CD4-positive, alpha-beta memory T cell (primary cell): ENCODE measurements at regions not wholly inside any gene's neighbourhood (a gene's known extent, or its start where the extent isn't known, plus 50 kb on each side); places are given as distances from the start of the nearest gene placed in this dataset.

Source experiments
- CTCF ChIA-PET: fragments of 350-600 bp; sonication (Branson Sonifier 250); formaldehyde crosslinking; loops from one replicate; lab custom pipeline; 2021; ENCODE audit warnings: inconsistent platforms; ENCODE audit not compliant: partially characterized antibody; lab: Charles Lee
- POLR2A ChIA-PET: fragments of 350-600 bp; sonication (Branson Sonifier 250); formaldehyde crosslinking; loops from one replicate; lab custom pipeline; 2021; ENCODE audit not compliant: partially characterized antibody; lab: Charles Lee
- DNase-seq, 5 donors: peaks; one replicate each; pipeline versions ENCODE4 v3.0.0 to v3.0.0-alpha.2; 2020 to 2022; ENCODE audit warnings: mixed read lengths in 1 of 5
- H3K27ac ChIP-seq: one replicate; pipeline ENCODE4 v1.7.0; 2013; ENCODE audit warnings: low read depth, low read length
- H3K27me3 ChIP-seq: 2 replicates; pipeline ENCODE4 v1.7.0; 2013; ENCODE audit warnings: mild to moderate bottlenecking, low read length, moderate library complexity; ENCODE audit not compliant: insufficient read depth
- H3K36me3 ChIP-seq: 2 replicates; pipeline ENCODE4 v1.7.0; 2013; ENCODE audit warnings: mild to moderate bottlenecking, low read length, moderate library complexity; ENCODE audit not compliant: insufficient read depth
- H3K4me1 ChIP-seq: 2 replicates; pipeline ENCODE4 v1.7.0; 2013; ENCODE audit warnings: mild to moderate bottlenecking, low read length, moderate library complexity; ENCODE audit not compliant: insufficient read depth
- H3K4me3 ChIP-seq, 2 donors: one replicate each; pipeline ENCODE4 v1.7.0; 2013; ENCODE audit warnings: low read length in 2 of 2, mild to moderate bottlenecking in 1 of 2
- H3K9me3 ChIP-seq, 2 donors: one replicate each; pipeline ENCODE4 v1.7.0; 2013; ENCODE audit warnings: low read length in 2 of 2, control low read depth in 1 of 2; ENCODE audit not compliant: control insufficient read depth in 1 of 2
- H3K27ac Mint-ChIP-seq, 7 donors: one replicate each; pipeline ENCODE4 v1.8.0; 2020 to 2021; ENCODE audit warnings: mixed read lengths in 7 of 7, mild to moderate bottlenecking in 6 of 7, inconsistent platforms in 3 of 7, moderate library complexity in 3 of 7
- H3K27me3 Mint-ChIP-seq, 2 donors: one replicate each; pipeline ENCODE4 v1.8.0; 2020 to 2021; ENCODE audit warnings: mixed read lengths in 2 of 2
- H3K36me3 Mint-ChIP-seq, 2 donors: one replicate each; pipeline ENCODE4 v1.8.0; 2020 to 2021; ENCODE audit warnings: mixed read lengths in 2 of 2, inconsistent platforms in 1 of 2, mild to moderate bottlenecking in 1 of 2
- H3K4me1 Mint-ChIP-seq, 4 donors: one replicate each; pipeline ENCODE4 v1.8.0; 2020 to 2021; ENCODE audit warnings: mixed read lengths in 4 of 4, mild to moderate bottlenecking in 1 of 4
- H3K4me3 Mint-ChIP-seq, 8 donors: one replicate each; pipeline ENCODE4 v1.8.0; 2020 to 2021; ENCODE audit warnings: mixed read lengths in 8 of 8, mild to moderate bottlenecking in 7 of 8, moderate library complexity in 6 of 8, inconsistent platforms in 3 of 8
- H3K9me3 Mint-ChIP-seq, 8 donors: one replicate each; pipeline ENCODE4 v1.8.0; 2020 to 2021; ENCODE audit warnings: mixed read lengths in 8 of 8, mild to moderate bottlenecking in 5 of 8, inconsistent platforms in 3 of 8, moderate library complexity in 1 of 8
- intact Hi-C: fragments of 100-400 bp; cut with micrococcal nuclease; formaldehyde crosslinking; loops from one replicate; pipeline ENCODE4 v1.15.1; 2023

DNA sequence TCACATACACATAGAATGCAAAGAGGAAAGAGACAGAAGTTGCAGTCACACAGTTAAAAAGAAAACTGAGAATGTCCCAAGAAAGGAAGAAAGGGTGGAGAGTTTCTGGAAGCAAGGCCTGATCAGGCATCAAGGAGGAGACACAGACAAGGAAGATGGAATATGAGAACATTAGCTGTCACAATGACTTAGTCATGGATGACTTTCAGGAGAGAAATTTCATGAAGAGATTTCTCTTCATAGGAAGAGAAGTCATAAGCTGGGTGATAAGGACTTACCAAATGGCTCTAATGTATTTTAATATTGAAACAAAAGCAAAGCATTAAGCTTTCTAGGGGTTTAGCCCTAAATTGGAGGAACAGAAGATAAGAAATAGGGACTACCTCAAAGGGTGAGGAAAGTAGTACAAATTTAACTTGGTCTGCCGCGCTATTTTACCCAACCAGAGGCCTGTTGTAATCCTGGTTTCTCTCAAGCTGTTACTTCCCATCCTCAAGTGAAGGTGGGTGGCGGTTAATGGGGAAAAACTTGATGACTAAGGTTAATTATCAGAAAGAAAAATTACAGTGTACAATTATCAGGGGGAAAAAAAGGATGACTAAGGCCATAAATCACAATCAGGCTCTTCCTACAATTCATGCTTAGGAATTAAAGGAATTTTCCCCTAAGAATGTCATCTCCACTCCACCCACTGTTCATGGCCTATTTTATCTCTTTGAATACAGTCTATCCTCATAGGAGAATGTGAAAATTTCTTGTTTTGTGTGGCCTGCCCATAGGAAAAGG lies 93.9 kb upstream of the ADGRL2 start:
- Mint-ChIP-seq H3K4me1 (no peaks in the 10 kb centered on the region), H3K27ac (no peak overlapping the region), H3K27me3 (no peaks in the 10 kb centered on the region), H3K9me3 (peaks cover 0 to 6% (median 3%) of the 10 kb centered on the region in 8 donors), H3K36me3 (no peaks in the 10 kb centered on the region), H3K4me3 (no peak overlapping the region)
- ChIA-PET POLR2A (no interaction called here), CTCF (no interaction called here)
- no peak for DNase-seq
- H3K36me3 ChIP-seq, result no peaks in the 10 kb centered on the region
- H3K27me3 ChIP-seq, result no peaks in the 10 kb centered on the region
- no peak overlapping the region for H3K4me3 ChIP-seq
- H3K4me1 ChIP-seq, result no peaks in the 10 kb centered on the region
- no peak overlapping the region for H3K27ac ChIP-seq
- intact Hi-C loops, result no loop called here
- no peaks in the 10 kb centered on the region for H3K9me3 ChIP-seq

DNA sequence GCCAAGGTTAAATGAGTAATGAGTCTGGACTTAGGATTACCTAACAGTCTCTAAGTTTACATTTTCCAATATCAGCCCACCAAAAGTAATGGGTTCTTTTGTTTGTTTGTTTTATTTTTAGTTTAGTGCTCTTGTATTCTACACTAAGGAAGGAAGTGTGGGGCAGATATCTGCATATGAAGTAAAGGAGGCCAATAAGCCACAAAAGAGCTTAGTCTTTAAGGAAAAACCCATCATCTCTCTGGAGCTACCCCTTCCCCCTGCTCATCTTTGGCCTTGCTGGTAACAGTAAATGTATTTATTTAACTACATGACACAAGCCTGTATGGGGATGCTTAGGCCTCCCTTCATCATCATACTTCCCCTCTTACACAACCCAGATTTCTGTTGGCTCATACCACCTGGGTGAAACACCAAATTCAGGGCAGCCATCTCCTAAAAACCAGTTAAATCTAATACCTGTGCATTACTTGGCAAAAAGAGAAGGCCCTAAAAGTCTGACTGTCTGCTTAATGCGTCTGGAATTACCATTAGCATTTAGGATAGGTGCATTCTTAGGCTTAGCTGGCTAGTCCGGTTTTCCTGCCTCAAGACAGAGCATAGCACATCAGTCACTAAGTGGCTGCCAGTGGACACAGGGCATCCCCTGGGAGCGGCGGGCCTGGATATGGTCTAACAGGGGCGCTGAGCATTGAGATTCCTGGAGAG lies 96.8 kb upstream of the ADGRL2 start:
- Mint-ChIP-seq H3K4me1 (no peaks in the 10 kb centered on the region), H3K27ac (no peak overlapping the region), H3K27me3 (no peaks in the 10 kb centered on the region), H3K36me3 (no peaks in the 10 kb centered on the region), H3K9me3 (peaks cover 1 to 6% (median 4%) of the 10 kb centered on the region in 8 donors), H3K4me3 (no peak overlapping the region)
- Histone ChIP-seq H3K9me3 (no peaks in the 10 kb centered on the region), H3K4me1 (no peaks in the 10 kb centered on the region), H3K4me3 (no peak overlapping the region), H3K27me3 (no peaks in the 10 kb centered on the region), H3K27ac (no peak overlapping the region), H3K36me3 (no peaks in the 10 kb centered on the region)
- ChIA-PET CTCF (no interaction called here), POLR2A (no interaction called here)
- intact Hi-C loops, result no loop called here
- DNase-seq, result no peak

DNA sequence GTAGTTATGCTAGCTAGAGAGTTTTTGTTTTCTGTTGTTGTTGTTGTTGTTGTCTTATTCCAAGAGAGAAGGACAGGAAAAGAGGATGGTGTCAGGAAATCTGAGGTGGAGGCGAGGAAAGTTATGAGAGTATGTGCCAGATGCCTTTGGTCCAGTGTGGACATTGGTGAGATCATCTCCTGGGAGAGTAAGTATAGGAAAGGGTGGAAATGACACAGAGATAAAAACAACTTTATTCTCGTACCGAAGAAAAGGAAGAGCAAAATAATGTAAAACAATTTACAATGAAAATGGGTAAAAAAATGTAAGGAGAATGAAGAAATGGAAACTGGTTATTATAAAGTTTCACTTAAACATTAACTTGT lies 97.4 kb upstream of the ADGRL2 start:
- no peak overlapping the region for H3K27ac ChIP-seq
- Mint-ChIP-seq H3K36me3 (no peaks in the 10 kb centered on the region), H3K27ac (no peak overlapping the region), H3K9me3 (peaks cover 1 to 6% (median 4%) of the 10 kb centered on the region in 8 donors), H3K4me3 (no peak overlapping the region), H3K4me1 (no peaks in the 10 kb centered on the region), H3K27me3 (no peaks in the 10 kb centered on the region)
- no peak overlapping the region for H3K4me3 ChIP-seq
- ChIA-PET CTCF (no interaction called here), POLR2A (no interaction called here)
- DNase-seq, result no peak
- no peaks in the 10 kb centered on the region for H3K9me3 ChIP-seq
- H3K4me1 ChIP-seq, result no peaks in the 10 kb centered on the region
- no peaks in the 10 kb centered on the region for H3K36me3 ChIP-seq
- intact Hi-C loops, result no loop called here
- H3K27me3 ChIP-seq, result no peaks in the 10 kb centered on the region

DNA sequence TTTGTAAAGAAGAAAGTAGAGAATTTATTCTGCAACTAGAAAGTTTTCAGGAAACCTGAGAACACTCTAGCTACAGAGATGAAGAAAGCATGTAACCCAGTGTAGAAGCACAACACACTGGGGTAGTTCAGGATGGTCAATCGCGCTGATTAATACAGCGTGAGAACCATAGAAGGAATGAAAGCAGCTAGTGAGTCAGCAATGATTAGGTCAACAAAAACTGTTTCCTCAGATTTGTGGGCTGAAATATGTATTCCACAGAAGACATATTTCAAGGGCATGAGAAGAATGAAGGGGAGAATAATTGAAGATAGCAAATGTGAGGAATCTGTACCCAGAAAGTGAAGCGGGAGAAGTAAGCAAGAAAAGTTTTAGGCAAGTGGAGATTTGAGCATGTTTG lies 97.8 kb upstream of the ADGRL2 start:
- no peaks in the 10 kb centered on the region for H3K4me1 ChIP-seq
- DNase-seq, result no peak
- no peaks in the 10 kb centered on the region for H3K9me3 ChIP-seq
- H3K36me3 Mint-ChIP-seq, result no peaks in the 10 kb centered on the region
- intact Hi-C loops, result no loop called here
- H3K4me1 Mint-ChIP-seq, result no peaks in the 10 kb centered on the region
- no peaks in the 10 kb centered on the region for H3K36me3 ChIP-seq
- H3K27me3 ChIP-seq, result no peaks in the 10 kb centered on the region
- CTCF ChIA-PET, result no interaction called here
- no peak overlapping the region for H3K27ac ChIP-seq
- no peak overlapping the region for H3K4me3 Mint-ChIP-seq
- no peak overlapping the region for H3K27ac Mint-ChIP-seq
- no peaks in the 10 kb centered on the region for H3K27me3 Mint-ChIP-seq
- H3K4me3 ChIP-seq, result no peak overlapping the region
- peaks cover 1 to 7% (median 4%) of the 10 kb centered on the region in 8 donors for H3K9me3 Mint-ChIP-seq
- POLR2A ChIA-PET, result no interaction called here

DNA sequence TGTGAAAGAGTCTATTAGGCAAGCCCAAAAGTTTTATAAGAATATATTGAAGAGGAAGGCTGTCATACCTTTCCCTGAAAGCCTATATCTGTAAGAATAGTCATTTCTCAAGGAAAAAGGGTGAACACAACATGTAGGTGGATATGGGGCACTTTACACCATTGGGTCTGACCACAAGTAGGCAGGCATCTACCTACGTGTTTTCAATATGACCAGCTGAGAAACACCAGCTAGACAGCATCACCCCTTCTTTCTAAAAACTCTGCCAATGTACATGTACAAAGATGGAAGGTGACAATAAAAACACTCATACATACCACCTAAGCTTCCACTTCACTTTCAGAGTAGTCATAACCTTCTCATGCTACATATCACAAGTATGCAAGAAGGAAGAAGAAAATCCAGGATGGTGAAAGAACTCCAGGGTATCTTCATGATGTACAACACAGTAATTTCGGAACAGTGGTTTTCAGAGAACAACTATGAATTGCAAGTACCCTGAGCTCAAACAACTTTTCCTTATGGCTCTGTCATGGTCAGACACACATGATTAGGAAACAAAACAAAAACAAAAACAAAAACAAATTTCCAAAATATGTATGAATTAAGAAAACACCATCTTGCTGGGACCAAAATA lies 98.5 kb upstream of the ADGRL2 start:
- no peaks in the 10 kb centered on the region for H3K36me3 ChIP-seq
- no peak for DNase-seq
- H3K27ac ChIP-seq, result no peak overlapping the region
- ChIA-PET CTCF (no interaction called here), POLR2A (no interaction called here)
- H3K36me3 Mint-ChIP-seq, result no peaks in the 10 kb centered on the region
- no peak overlapping the region for H3K4me3 ChIP-seq
- no peaks in the 10 kb centered on the region for H3K27me3 Mint-ChIP-seq
- H3K4me3 Mint-ChIP-seq, result no peak overlapping the region
- H3K4me1 Mint-ChIP-seq, result no peaks in the 10 kb centered on the region
- H3K27ac Mint-ChIP-seq, result no peak overlapping the region
- no peaks in the 10 kb centered on the region for H3K27me3 ChIP-seq
- H3K9me3 Mint-ChIP-seq, result peaks cover 1 to 11% (median 4%) of the 10 kb centered on the region in 8 donors
- no peaks in the 10 kb centered on the region for H3K4me1 ChIP-seq
- intact Hi-C loops, result no loop called here
- H3K9me3 ChIP-seq, result no peaks in the 10 kb centered on the region

DNA sequence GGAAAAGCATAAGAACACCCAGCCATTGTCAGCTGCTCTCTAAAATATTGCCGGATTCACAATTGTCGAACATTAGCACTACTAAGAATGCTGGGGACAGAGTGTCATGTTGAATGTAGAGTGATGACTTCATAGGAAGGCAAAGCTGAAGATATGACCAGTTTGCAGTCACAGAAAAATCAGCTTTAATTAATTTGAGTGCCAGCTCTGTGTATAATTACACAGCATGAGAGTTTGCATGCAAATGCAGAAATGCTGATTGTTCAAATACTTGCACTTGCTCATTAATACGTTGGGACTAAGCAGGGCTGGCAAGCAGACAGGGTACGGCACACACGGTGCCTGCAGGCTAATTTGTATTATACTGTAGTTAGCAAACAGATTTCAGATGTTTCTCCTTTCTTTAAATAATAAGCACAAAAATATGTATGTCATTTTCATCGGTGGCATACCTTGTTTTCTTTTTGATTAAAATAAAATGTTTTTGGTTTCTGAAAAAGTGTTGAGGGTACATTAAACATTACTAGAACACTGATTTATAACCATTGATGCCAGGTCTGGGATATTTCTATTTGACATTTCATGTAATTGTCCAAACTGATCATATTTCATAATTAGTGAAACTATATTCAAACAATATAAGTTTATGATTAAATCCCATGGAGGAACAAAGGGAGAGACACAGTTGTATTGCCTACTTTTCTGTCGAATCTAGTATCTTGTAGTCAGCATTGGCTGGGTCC lies 99.8 kb upstream of the ADGRL2 start:
- Mint-ChIP-seq H3K27ac (no peak overlapping the region), H3K9me3 (peaks cover 1 to 14% (median 4%) of the 10 kb centered on the region in 8 donors), H3K4me1 (no peaks in the 10 kb centered on the region), H3K27me3 (no peaks in the 10 kb centered on the region), H3K4me3 (no peak overlapping the region), H3K36me3 (no peaks in the 10 kb centered on the region)
- CTCF ChIA-PET, result no interaction called here
- no peaks in the 10 kb centered on the region for H3K9me3 ChIP-seq
- H3K36me3 ChIP-seq, result no peaks in the 10 kb centered on the region
- POLR2A ChIA-PET, result no interaction called here
- no peaks in the 10 kb centered on the region for H3K27me3 ChIP-seq
- H3K4me1 ChIP-seq, result no peaks in the 10 kb centered on the region
- H3K27ac ChIP-seq, result no peak overlapping the region
- no peak for DNase-seq
- intact Hi-C loops, result no loop called here
- no peak overlapping the region for H3K4me3 ChIP-seq

DNA sequence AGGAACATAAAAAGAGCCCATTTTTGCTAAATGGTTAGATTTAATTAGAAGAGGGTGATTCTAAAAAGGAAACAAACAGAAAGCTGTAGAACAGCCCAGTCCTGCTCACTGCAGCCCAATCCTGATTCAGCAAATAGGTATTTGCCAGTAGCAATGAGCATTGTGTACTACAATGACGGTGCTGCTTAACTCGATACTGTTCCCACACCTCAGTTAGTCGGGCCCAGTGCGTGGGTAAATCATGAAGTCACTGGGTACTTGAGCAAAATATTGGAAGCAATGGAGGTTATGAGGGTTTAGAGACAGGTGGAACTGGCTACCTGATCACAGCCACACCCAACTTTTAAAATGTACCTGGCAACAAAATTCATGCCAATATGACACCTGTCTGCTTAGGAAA lies 101.5 kb upstream of the ADGRL2 start:
- no peak overlapping the region for H3K4me3 Mint-ChIP-seq
- Histone ChIP-seq H3K27me3 (no peaks in the 10 kb centered on the region), H3K4me3 (no peak overlapping the region), H3K9me3 (no peaks in the 10 kb centered on the region), H3K36me3 (no peaks in the 10 kb centered on the region), H3K4me1 (no peaks in the 10 kb centered on the region), H3K27ac (no peak overlapping the region)
- H3K36me3 Mint-ChIP-seq, result no peaks in the 10 kb centered on the region
- POLR2A ChIA-PET, result no interaction called here
- no peaks in the 10 kb centered on the region for H3K4me1 Mint-ChIP-seq
- peaks cover 0 to 14% (median 2%) of the 10 kb centered on the region in 8 donors for H3K9me3 Mint-ChIP-seq
- no peak overlapping the region for H3K27ac Mint-ChIP-seq
- no peak for DNase-seq
- CTCF ChIA-PET, result no interaction called here
- no peaks in the 10 kb centered on the region for H3K27me3 Mint-ChIP-seq
- intact Hi-C loops, result no loop called here
